Renal cortical epithelial cell (primary cell): ENCODE measurements at regions not wholly inside any gene's neighbourhood (a gene's known extent, or its start where the extent isn't known, plus 50 kb on each side); places are given as distances from the start of the nearest gene placed in this dataset.
"Not testable (repeated sequence)": the region's sequence is repeated elsewhere in the genome, so short reads cannot be mapped to it uniquely, and the experiment has no call there.

Experiments used
- DNase-seq: peaks from one replicate; pipeline ENCODE4 v3.0.0-alpha.2; 2011; ENCODE audit warnings: low read depth

DNA sequence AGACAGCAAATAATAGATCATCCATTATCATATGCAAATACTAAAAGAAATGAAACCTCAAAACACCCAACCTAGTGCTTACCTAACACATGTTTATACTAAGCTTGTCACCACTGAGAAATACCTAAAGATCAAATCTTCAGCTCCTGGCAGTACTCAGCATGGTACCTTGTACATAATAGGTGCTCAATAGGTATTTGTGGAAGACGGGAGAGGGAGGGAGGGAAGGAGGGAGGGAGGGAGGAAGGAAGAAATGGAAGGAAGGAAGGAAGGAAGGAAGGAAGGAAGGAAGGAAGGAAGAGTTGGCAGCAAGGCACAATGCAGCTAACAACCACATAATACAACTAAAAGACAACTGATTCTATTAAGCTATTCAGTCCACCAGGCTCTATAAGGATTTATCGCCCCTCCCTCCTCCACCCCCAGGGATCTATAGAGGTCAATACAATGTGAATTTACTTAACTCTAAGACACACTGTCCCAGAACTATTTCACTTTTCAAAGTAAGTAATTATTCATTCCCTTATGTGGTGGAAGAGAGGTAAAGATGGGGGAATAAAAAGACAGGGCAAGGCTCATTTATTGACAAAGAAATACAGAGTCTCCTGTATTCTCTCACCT, 328.9 kb downstream of the PAPSS1 start:
- no peak for DNase-seq

- no peak for DNase-seq
Observed at GRCh38 chr4:107389965-107390364, 330.1 kb downstream of the PAPSS1 start.

DNA sequence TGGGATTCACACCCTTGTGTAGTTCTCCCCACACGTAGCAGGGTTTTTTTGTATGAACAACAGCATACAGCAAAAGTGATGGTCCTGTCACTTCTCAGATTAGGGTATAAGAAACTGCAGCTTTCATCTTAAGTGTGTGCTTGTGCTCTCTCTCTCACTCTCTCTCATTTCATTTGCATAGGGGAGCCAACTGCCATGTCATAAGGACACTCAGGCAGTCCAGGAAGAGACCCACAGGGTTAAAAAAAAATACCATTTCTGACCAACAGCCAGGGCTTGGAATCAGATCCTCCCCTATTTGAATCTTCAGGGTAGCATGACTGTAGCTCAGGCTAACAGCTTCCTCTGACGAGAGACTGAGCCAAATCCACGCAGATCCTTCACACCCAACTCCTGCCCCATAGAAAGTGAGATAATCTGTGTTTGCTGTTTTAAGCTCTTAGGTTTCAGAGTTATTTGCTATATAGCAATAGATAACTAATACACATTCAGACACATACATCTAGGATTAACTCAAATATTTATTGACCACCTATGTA, 331.2 kb downstream of the PAPSS1 start:
- DNase-seq, result no peak

DNA sequence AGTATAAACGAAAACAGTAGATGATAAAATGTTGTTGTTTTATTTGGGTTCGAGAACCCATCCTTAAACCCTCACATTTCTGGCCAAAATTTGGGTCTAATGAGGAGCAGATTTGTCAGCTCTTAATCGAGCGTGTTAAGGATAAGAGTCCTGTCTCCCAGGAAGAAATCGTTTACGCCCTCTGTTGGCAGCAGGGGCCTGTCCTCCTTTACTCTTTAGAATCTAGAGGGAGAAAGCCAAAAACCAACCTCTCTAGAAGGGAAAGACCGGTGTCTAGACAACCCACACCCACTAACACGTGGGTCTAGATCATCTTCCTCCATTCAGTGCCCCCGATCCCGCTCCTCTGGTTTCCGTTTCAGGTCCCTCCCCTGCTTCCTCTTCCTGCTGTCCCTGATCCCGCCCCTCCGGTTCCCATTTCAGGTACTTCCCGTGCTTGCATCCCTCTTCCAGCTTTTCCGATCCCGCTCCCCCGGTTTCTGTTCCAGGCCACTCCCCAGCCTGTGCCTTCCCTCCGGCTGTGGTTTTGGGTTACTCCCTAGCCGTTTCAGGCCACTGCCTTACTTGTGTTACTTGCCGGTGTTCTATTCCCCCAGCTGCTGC, 339.1 kb downstream of the PAPSS1 start:
- DNase-seq, result no peak

DNA sequence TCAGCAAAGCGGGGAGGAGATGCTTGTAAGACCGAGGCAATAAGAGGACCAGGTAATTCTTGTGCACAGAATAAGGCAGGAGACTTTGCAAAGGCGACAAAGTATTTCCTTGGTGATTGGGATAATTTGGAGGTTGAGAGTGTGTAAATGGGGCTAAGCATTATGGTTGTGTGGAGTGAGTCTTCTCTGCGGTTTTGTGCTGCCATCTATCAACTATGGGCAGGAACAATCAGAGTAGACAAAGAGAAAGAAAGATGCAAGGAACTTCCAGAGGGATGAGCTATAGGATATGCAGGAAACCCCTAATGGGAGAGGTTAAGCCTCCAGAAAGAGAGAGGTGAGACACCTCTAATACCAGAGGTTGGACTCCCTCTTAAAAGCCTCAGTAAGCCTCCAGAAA, 339.8 kb downstream of the PAPSS1 start:
- no peak for DNase-seq

GRCh38 chr4:107379054-107379869, 340.8 kb downstream of the PAPSS1 start:
- DNase-seq, result peak; percentile 57

DNA sequence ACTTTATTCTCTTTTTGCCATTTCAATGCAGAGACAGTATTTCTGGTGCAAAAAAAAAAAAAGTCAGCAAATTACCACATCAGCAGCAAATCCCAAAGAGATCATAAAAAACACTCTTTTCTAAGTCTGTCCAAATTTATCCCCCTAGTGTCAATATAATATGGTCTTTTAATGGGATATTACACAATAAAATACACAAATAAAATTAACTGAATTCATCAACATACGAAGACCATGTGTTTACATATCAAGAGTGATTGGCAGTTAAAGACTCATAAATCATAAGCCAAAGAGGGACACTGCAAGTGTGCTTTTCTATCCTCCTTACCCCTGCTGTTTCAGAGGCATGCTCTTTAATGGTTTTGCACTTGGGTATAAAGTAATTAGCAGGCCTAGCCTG, 340.2 kb upstream of the DKK2 start:
- DNase-seq, result no peak

DNA sequence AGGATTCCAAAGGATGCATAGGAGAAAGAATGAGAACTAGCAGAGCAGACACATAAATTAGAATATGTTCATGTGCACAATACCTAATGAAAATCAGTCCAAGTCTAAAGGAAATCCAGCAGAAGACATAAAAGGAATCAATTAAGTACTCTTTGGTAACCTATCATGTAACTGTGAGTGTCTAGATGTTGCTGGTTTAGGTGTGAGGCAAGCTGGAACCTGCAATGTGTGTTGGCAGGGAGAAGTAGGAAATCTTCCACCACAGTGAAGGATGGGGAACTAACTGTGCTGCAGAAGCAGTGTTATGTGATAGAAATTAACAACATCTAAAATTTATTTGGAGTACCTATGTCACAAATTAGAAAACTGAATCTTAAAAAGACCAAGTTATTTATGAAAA, 330.8 kb upstream of the DKK2 start:
- DNase-seq, result no peak

DNA sequence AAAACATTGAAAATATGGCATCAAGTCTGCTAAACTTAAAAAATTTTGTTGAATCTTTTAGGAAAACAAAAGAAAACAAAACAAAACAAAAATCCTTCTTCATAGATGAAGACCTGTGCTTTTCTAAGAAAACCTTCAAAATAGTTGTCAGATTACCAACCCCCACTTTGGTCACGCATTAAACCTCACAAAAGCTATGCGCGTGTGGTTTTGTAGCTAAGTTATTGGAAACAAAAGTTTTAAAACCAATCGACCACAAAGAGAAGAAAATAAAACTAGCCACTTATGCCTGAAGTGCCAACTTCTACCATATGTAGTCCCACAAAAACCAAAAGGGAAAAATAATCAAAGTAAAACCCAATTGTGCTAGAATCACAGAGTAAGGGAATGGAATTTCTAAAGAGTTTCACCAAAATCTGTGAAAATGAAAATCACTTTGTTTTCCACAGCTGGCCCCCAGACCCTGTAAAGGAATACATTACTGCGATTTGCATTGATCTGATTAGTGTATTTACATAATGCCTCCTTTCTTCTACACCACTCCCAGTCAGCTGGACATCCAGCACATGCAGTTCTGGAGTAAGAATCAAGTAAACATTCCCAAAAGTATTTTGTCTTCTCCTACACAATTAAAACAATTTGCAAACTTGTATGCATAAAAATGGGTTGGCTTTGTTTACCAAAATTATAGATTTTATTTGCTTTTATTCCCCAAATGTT, 330.1 kb upstream of the DKK2 start:
- no peak for DNase-seq

DNA sequence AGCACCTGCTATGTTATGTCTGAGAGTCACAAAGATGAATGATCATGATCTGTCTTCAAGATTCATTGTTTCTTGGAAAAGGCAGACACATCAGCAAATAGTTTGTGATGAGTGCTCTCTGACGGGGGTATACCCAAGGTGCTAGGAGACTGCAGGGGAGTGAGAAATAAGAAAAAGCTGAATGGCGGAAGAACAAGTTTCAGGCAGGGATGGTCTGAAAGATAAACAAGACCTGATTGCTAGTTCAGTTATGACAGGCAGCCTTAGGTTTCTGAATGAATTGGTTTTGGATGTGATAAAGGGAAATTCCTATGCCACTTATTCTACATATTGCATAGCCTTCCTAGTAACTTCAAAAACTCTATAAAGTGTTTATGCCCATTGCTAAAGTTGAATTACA, 327.0 kb upstream of the DKK2 start:
- DNase-seq, result no peak

- DNase-seq, result no peak
Observed at GRCh38 chr4:107359208-107359607, 323.1 kb upstream of the DKK2 start.

- DNase-seq, result peak; percentile 4
Observed at GRCh38 chr4:107354304-107354703, 318.2 kb upstream of the DKK2 start.

- DNase-seq, result no peak
Observed at GRCh38 chr4:107351196-107351595, 315.1 kb upstream of the DKK2 start.

DNA sequence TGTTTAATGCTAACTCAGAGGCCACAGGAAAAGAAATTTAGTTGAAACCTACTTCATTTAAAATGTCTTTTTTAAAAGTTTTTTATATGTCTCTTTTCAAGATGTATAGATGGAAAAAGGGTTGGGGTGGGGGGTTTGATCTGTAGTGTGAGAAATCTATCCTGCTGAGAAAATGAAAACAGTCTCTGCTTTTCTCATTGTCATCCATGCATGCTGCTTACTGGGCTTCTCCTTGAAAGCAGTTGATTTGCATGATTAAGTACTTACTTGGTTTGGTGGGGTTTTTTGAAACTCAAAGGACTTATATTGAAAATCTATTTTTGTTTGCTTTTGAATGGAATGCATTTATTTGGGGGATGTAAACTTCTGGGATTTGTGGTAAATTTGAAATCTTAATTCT, 313.6 kb upstream of the DKK2 start:
- peak; percentile 20 for DNase-seq

- peak; percentile 66 for DNase-seq
Observed at GRCh38 chr4:107349266-107349665, 313.2 kb upstream of the DKK2 start.

GRCh38 chr4:107348188-107349050, 312.3 kb upstream of the DKK2 start:
- DNase-seq, result no peak

- DNase-seq, result no peak
Observed at GRCh38 chr4:107333518-107333917, 297.4 kb upstream of the DKK2 start.

GRCh38 chr4:107332656-107333055, 296.5 kb upstream of the DKK2 start:
- not testable (repeated sequence) for DNase-seq

DNA sequence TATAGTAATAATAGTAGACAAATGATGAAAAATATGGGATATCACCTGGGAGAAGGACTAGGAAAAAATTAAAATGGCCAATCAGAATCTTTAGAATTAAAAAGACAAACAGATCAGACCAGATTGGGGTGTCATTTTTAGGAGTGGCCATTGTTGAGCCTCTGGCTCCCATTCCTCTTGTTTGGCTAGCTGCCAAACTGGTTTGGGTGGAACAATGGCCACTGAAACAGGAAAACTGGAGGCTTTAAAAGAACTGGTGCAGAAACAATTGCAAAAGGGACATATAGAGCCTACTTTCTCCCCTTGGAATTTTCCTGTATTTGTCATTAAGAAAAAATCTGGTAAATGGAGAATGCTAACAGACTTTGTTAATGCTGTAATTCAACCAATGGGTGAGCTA, 294.8 kb upstream of the DKK2 start:
- DNase-seq, result no peak

GRCh38 chr4:107319386-107319785, 283.3 kb upstream of the DKK2 start:
- DNase-seq, result peak; percentile 23

- DNase-seq, result peak; percentile 49
Observed at GRCh38 chr4:107318078-107318477, 282.0 kb upstream of the DKK2 start.
